ELF-1 (cell line): ENCODE measurements at regions not wholly inside any gene's neighbourhood (a gene's known extent, or its start where the extent isn't known, plus 50 kb on each side); places are given as distances from the start of the nearest gene placed in this dataset.
"Not testable (repeated sequence)": the region's sequence is repeated elsewhere in the genome, so short reads cannot be mapped to it uniquely, and the experiment has no call there.

ENCODE experiments used
- DNase-seq: peaks from one replicate; pipeline ENCODE4 v3.0.0-alpha.2; 2016; ENCODE audit warnings: low read depth, low spot score

GRCh38 chr3:157920822-157921700 lies 185.2 kb downstream of the SHOX2 start:
- DNase-seq, result no peak

- no peak for DNase-seq
Observed at GRCh38 chr3:157919319-157919887, 186.8 kb downstream of the SHOX2 start.

GRCh38 chr3:157918402-157918801 lies 187.8 kb downstream of the SHOX2 start:
- no peak for DNase-seq

GRCh38 chr3:157916672-157917071 lies 189.5 kb downstream of the SHOX2 start:
- DNase-seq, result no peak

GRCh38 chr3:157914882-157915281 lies 191.3 kb downstream of the SHOX2 start:
- no peak for DNase-seq

- DNase-seq, result no peak
Observed at GRCh38 chr3:157913741-157914150, 192.5 kb downstream of the SHOX2 start.

- no peak for DNase-seq
Observed at GRCh38 chr3:157912514-157913451, 193.4 kb downstream of the SHOX2 start.

- DNase-seq, result no peak
Observed at GRCh38 chr3:157906627-157907026, 199.6 kb downstream of the SHOX2 start.

- DNase-seq, result no peak
Observed at GRCh38 chr3:157905885-157906284, 200.3 kb downstream of the SHOX2 start.

GRCh38 chr3:157902680-157903079 lies 203.5 kb downstream of the SHOX2 start:
- DNase-seq, result not testable (repeated sequence)

- DNase-seq, result no peak
Observed at GRCh38 chr3:157888040-157888439, 218.2 kb downstream of the SHOX2 start.

- no peak for DNase-seq
Observed at GRCh38 chr3:157876556-157876955, 229.7 kb downstream of the SHOX2 start.

- DNase-seq, result no peak
Observed at GRCh38 chr3:157872902-157873301, 233.3 kb downstream of the SHOX2 start.

GRCh38 chr3:157871838-157872460 lies 234.3 kb downstream of the SHOX2 start:
- DNase-seq, result no peak

- no peak for DNase-seq
Observed at GRCh38 chr3:157871248-157871647, 235.0 kb downstream of the SHOX2 start.

- DNase-seq, result no peak
Observed at GRCh38 chr3:157868946-157869345, 237.3 kb downstream of the SHOX2 start.

- no peak for DNase-seq
Observed at GRCh38 chr3:157868196-157868595, 238.0 kb downstream of the SHOX2 start.

- DNase-seq, result peak; percentile 66
Observed at GRCh38 chr3:157865352-157866000, 240.7 kb downstream of the SHOX2 start.

GRCh38 chr3:157861076-157861765 lies 245.0 kb downstream of the SHOX2 start:
- no peak for DNase-seq

- no peak for DNase-seq
Observed at GRCh38 chr3:157859541-157859940, 246.7 kb downstream of the SHOX2 start.
